Myocyte (in vitro differentiated cells): ENCODE measurements at regions not wholly inside any gene's neighbourhood (a gene's known extent, or its start where the extent isn't known, plus 50 kb on each side); places are given as distances from the start of the nearest gene placed in this dataset.

Experiments used
- DNase-seq: peaks from one replicate; pipeline ENCODE4 v3.0.0-alpha.2; 2012; ENCODE audit warnings: low read depth

DNA sequence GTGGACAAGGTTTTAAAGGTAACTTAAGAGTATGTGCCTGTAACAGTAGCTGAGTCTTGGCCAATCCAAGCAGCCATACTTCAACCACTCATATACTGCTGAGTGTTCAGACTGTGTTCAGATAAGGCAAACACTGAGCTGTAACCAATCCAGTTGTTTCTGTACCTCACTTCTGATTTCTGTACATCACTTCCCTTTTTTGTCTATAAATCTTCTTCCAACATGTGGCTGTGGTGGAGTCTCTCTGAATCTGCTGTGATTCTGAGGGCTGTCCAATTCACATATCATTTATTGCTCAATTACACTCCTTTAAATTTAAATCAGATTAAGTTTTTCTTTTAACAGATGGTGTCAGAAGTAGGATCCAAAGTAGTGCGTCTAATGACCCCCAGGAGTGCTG, 149.5 kb upstream of the PHF14 start:
- no peak for DNase-seq

DNA sequence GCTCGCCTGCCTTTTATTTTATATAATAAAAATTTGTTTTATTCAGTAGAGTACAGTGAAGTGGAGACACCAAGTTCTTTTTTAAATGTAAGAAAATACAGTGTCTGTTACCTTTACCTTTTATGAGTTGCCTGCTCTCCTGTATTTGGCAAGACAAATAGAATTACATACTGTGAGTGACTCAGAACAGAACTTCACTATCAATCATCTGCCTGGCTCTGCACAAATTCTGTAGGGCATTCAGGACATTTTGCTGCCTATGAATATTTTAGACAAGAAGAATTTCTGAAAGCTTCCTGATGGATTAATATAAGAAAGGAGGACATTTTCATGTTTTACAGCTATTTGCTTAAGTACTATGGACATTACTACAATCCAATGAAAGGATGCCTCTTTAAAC, 135.4 kb upstream of the PHF14 start:
- DNase-seq = no peak

DNA sequence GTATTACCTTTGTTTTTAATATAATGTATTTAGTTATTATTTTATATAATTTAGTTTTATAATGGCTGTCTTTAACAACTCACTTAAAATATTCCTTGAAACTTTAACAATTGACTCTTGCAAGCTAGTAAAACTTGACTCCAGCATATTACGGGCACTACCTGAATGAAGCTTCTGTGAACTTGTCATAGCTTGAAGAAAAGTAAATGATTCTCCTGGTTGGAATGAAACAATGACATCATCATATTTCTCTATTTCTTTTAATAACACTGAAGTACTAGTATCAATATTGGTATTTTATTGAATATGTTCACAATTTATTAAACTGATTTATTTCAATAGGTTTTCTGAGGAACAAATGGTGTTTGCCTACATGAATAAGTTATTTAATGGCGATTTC, 128.4 kb upstream of the PHF14 start:
- no peak for DNase-seq

DNA sequence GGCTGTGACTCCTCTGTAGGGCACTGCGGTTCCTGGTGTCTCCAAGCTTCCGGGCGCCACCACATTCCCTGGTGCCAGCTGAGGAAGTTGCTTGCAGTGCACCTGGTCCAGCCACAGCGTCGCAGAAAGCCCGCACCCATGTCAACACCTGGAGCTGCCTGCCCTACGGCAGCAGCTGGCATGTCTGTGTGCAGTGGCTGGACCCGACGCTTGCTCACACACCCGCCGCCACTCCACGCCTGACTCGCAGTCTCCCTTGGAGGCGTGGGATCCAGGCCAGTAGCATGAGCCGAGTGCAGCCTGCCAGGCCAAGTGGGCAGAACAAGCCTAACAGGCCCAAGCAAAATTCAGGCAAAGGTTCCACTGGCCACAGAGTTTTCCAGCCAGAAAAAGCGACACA, 118.1 kb upstream of the PHF14 start:
- no peak for DNase-seq

DNA sequence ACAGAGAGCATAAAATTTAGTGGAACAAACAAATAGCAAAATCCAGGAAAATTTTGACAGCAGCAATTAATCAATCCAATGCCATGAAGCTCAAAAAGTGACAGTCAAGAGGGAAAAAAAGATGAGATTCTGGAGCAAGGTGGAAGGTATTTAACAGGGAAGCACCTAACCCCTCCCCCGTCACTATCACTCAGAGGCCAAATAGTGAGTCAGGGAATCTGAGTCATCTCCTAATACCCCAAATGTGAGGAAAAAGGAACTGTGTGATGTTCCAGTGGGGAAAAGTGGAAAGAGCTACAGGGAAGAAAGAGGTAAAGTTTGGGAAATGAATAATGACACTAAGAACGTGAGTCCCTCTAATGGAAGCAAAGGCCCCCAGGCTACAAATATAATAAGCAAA, 113.2 kb upstream of the PHF14 start:
- no peak for DNase-seq

DNA sequence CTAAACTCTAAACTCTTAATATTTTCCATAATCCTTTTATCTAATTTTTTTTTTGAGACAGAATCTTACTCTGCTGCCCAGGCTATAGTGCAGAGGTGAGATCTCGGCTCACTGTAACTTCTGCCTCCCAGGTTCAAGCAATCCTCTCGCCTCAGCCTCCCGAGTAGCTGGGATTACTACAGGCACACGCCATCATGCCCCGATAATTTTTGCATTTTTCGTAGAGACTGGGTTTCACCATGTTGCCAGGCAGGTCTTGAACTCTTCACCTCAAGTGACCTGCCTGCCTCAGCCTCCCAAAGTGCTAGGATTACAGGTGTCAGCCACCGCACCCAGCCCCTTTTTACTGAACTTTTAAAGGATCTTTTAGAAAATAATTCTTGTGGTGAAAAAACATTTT, 110.2 kb upstream of the PHF14 start:
- DNase-seq = no peak

DNA sequence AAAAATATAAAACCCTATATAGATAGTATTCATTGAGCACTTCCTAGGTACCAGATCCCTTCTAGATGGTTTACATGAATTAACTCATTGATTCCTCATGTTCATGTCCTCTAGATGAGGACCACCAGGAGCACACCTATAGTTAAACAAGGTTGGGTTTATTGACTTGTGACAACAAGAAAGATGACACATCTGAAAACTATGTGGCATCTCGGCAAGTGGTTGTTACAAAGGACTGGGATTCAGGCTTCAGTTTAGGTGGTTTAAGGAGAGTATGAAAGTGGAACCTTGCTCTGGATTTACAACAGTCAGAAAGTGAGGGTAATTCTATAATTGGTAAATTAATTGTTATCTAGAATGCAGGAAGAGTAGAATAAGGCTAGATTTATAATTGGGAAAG, 99.0 kb upstream of the PHF14 start:
- DNase-seq = no peak

DNA sequence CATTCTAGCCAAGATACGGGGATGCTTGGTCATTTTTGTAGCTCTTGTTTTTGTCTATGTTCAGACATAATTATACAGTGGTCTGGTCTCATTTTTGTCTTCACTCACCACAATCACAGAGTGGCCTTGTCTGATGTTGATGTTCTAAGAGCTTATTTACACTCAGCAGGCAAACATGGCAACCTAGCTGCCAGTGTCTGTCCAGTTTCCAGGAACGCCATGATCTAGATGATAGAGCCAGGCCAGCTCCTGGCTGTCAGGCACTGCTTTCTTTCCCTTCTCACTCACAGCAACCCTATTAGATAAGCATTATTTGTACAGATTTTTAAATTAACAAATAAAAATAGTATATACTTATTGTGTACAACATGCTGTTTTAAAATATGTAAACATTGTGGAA, 98.6 kb upstream of the PHF14 start:
- DNase-seq = no peak

DNA sequence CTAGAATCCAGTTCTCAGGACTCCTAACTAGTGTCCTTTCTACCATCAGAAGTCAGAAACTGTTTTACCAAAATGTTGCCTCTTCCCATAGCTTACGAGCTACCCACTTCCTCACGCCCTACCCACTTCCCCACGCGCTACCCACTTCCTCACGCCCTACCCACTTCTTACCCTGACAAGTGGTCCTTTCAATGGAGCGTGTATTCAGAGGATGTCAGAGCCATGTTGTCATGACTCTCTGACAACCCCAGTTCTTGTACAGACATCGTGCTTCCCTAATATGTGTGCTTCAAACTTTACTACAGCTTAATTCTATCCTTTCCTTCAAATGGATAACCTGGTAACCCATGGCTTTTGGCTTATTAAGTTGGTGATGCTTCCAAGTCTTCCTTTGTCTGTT, 84.8 kb upstream of the PHF14 start:
- DNase-seq = no peak

DNA sequence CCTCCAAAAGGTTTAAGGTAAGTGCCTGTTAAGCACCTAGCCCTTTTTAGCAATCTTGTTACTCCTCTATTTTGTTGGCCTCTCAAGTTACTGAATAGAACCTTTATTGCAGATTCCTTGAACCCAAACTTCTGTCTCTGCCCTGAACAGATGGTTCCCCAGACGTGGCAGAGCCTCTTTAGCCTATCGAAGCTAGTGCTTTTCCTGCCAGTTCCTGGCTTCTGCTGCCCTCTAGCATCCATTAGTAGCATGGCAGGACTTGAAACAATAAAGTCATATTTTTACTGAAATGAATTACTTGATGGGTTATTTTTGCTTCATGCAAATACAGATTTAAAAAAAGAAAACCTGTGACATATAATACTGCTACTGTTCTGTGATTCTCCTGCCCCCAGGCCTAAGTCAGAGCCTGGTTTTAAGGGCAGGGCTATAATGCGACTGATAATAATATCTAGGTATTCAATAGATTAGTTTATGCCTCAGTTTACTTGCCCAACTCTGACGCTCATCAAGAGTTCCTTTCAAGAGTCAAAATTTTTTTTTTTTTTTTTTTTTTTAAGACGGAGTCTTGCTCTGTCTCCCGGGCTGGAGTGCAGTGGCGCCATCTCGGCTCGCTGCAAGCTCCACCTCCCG, 84.3 kb upstream of the PHF14 start:
- DNase-seq = peak; percentile 76

DNA sequence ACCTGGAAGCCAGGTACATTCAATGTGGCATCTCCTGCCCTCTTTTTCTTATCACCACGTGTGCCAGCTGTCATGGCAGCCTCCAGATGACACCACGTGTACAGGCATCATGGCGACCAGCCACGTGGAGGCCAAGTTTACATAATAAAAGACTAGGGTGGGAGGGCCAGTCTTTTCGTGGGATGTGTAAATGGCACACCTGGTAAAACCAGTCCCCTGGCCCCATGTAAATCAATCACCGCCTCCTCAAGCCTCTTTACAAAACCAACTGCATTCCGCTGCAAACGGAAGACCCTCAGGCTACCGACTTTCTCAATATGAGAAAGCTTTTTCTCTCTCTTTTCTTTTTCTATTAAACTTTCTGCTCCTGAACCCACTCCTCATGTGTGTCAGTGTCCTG, 65.1 kb upstream of the PHF14 start:
- no peak for DNase-seq

DNA sequence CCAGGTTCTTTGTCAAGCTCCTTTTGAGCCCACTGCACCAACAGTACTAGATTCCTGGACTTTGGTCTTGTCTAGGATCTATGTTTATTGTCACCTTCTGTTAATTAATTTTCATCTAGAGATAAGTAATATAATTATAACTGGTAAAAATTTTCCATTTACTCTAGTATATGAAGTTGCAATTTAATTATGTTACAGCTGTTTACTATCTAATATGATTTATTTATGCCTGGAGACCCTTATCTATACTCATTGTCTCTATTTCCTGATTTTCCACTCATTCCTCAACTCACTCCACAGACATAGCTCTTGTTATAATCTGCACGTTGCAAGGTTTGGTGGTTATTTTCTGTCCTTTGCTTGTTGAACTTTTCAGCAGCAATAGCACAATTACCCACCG, 63.2 kb upstream of the PHF14 start:
- DNase-seq = no peak

DNA sequence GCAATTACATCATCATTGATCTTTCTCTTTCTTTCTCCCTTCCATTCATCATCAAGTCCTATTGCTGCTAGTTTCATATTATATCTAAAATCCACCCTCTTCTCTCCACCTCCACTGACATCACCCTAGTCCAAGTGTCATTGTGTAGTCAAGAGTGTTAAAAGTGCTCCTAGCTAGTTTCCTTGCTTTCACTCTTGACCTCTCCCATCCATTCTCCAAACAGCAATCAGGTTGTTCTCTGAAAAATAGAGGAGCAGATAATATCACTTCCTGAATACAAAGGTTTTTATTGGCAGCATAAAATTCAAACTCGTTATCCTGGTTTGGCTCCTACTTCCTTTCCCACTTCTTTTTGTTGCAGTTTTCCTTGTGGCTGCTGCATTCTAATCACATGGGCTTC, 61.6 kb upstream of the PHF14 start:
- DNase-seq = no peak

DNA sequence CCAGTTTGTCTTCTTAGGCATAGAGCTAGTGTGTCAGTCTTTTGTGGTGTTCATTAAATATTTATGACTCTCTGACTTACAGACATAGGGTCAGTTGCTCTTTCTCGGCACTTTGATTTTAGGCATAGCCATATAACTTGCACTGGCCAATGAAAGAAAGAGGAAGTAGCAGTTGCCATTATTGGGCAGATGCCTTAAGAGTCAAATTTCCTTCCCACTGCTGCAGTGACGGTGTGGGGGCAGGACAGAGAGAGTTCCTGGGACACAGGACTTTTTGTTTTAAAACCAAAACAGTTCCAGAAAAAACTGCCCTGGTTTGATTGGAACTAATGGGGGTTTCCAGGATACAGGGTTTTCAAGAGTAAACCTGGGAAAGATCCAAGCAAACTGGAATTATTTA, 60.2 kb upstream of the PHF14 start:
- peak; percentile 36 for DNase-seq

DNA sequence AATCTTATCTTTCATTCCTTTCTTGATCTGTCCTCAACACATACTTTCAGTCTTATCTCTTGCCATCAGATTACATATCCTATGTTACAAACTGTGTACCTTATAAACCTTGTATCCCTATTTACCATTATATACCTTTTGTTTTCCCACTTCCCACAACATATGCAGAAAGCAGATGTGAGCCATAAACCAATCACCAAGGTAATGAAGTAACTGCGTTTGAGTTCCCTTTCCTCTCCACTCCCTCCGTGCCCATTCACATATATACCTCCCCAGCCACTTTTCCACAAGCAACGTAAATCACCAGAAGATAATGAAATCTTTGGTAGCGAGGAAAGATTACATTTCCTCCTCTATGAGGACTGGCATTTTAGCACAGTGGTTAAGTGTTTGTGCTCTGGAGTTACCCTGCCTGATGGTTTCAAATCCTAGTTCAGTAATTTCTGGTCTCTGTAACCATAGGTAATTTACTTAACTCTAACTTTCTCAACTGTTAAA, 55.5 kb upstream of the PHF14 start:
- DNase-seq = no peak

DNA sequence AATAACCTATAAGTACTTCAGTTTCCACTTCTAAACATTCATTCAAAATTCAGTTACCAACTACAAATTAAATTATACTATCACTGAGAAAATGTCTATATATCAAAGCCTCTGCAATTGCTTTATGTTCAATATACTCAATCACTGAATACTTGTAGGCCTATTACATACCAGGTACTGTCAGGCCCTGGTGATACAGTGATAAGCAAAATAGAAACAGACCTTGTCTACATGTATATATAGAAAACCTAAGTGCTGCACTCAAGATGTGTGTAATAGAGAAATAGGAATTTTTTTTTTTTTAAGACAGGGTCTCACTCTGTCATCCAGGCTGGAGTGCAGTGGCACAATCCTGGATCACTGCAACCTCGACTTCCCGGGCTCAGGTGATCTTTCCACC, 53.7 kb upstream of the PHF14 start:
- DNase-seq = no peak
